ENCODE measurements at regions not wholly inside any gene's neighbourhood (a gene's known extent, or its start where the extent isn't known, plus 50 kb on each side); places are given as distances from the start of the nearest gene placed in this dataset.

GRCh38 chr10:124242791-124243190 is 149.4 kb upstream of the CHST15 start:
- TF ChIP-seq EZH2phosphoT487 (IDR thresholded peaks at IDR 0.05; ENCODE audit: borderline replicate concordance, low read length) (no peak), CTCF (conservative IDR thresholded peaks at IDR 0.05; ENCODE audit: low read depth, low read length) (no peak)
